Mesenchymal stem cell (in vitro differentiated cells and primary cell): ENCODE measurements at regions not wholly inside any gene's neighbourhood (a gene's known extent, or its start where the extent isn't known, plus 50 kb on each side); places are given as distances from the start of the nearest gene placed in this dataset.

ENCODE experiments used
- DNase-seq: peaks from one replicate; pipeline ENCODE4 v3.0.0-alpha.2; 2013
- H2AFZ ChIP-seq: one replicate; pipeline ENCODE4 v1.6.1; 2013; ENCODE audit warnings: low read depth, mild to moderate bottlenecking, control low read depth, inconsistent platforms, low read length, moderate library complexity
- H2AK5ac ChIP-seq: 2 replicates; pipeline ENCODE4 v1.6.1; 2013; ENCODE audit warnings: low read length, moderate library complexity, mild to moderate bottlenecking, inconsistent platforms; ENCODE audit not compliant: severe bottlenecking
- H2BK120ac ChIP-seq: one replicate; pipeline ENCODE4 v1.6.1; 2013; ENCODE audit warnings: low read depth, mild to moderate bottlenecking, inconsistent platforms, low read length, moderate library complexity
- H2BK12ac ChIP-seq, 2 experiments: one replicate each; pipeline ENCODE4 v1.6.1; 2013; ENCODE audit warnings: inconsistent platforms in 2 of 2, low read length in 2 of 2, mild to moderate bottlenecking in 2 of 2, moderate library complexity in 2 of 2, control low read depth in 1 of 2
- H2BK15ac ChIP-seq: one replicate; pipeline ENCODE4 v1.6.1; 2013; ENCODE audit warnings: mild to moderate bottlenecking, low read depth, inconsistent platforms; ENCODE audit not compliant: poor library complexity, severe bottlenecking
- H2BK5ac ChIP-seq: 2 replicates; pipeline ENCODE4 v1.6.1; 2013; ENCODE audit warnings: low read depth, mild to moderate bottlenecking, low read length, control low read depth, inconsistent platforms; ENCODE audit not compliant: poor library complexity, severe bottlenecking
- H3K14ac ChIP-seq, 2 experiments: one replicate each; pipeline ENCODE4 v1.6.1; 2013; ENCODE audit warnings: inconsistent platforms in 2 of 2, low read length in 2 of 2, control low read depth in 1 of 2, mild to moderate bottlenecking in 1 of 2, moderate library complexity in 1 of 2
- H3K18ac ChIP-seq, 2 experiments: one replicate each; pipeline ENCODE4 v1.6.1; 2013; ENCODE audit warnings: inconsistent platforms in 2 of 2, low read length in 2 of 2, control low read depth in 1 of 2, low read depth in 1 of 2, mild to moderate bottlenecking in 1 of 2
- H3K23ac ChIP-seq, 2 experiments: one replicate each; pipeline ENCODE4 v1.6.1; 2013; ENCODE audit warnings: inconsistent platforms in 2 of 2, low read length in 2 of 2, mild to moderate bottlenecking in 2 of 2, moderate library complexity in 2 of 2, control low read depth in 1 of 2
- H3K27ac ChIP-seq: 2 replicates; pipeline ENCODE4 v1.5.1; 2013; ENCODE audit warnings: mild to moderate bottlenecking, moderate library complexity, low read length, control low read depth, inconsistent platforms; ENCODE audit not compliant: poor library complexity, severe bottlenecking
- H3K27me3 ChIP-seq, 2 experiments: 2 replicates each; pipeline versions ENCODE4 v1.6.1 to v1.7.0; 2013; ENCODE audit warnings: low read length in 2 of 2, mild to moderate bottlenecking in 2 of 2, moderate library complexity in 2 of 2, control low read depth in 1 of 2, inconsistent platforms in 1 of 2; ENCODE audit not compliant: control insufficient read depth in 1 of 2, insufficient read depth in 1 of 2
- H3K36me3 ChIP-seq, 2 experiments: 2 replicates each; pipeline versions ENCODE4 v1.6.1 to v1.7.0; 2013; ENCODE audit warnings: low read length in 2 of 2, control low read depth in 1 of 2, inconsistent platforms in 1 of 2, low read depth in 1 of 2, mild to moderate bottlenecking in 1 of 2; ENCODE audit not compliant: insufficient read depth in 2 of 2, control insufficient read depth in 1 of 2
- H3K4ac ChIP-seq, 2 experiments: one replicate each; pipeline ENCODE4 v1.6.1; 2013; ENCODE audit warnings: inconsistent platforms in 2 of 2, low read length in 2 of 2, mild to moderate bottlenecking in 2 of 2, moderate library complexity in 2 of 2, control low read depth in 1 of 2, low read depth in 1 of 2
- H3K4me1 ChIP-seq: 2 replicates; pipeline ENCODE4 v1.6.1; 2013; ENCODE audit warnings: low read depth, low read length, control low read depth; ENCODE audit not compliant: control insufficient read depth, insufficient read depth
- H3K4me2 ChIP-seq: 2 replicates; pipeline ENCODE4 v1.6.1; 2013; ENCODE audit warnings: low read length, mild to moderate bottlenecking, inconsistent platforms; ENCODE audit not compliant: poor library complexity, severe bottlenecking
- H3K4me3 ChIP-seq, 2 experiments: 2 replicates each; pipeline versions ENCODE4 v1.5.1 to v1.7.0; 2013; ENCODE audit warnings: low read length in 2 of 2, mild to moderate bottlenecking in 2 of 2, control low read depth in 1 of 2, low read depth in 1 of 2; ENCODE audit not compliant: insufficient read depth in 1 of 2
- H3K79me1 ChIP-seq: replicated peaks from 2 replicates; pipeline ENCODE4 v1.6.1; 2013; ENCODE audit warnings: mild to moderate bottlenecking, control low read depth, low read length, inconsistent platforms; ENCODE audit not compliant: poor library complexity, severe bottlenecking
- H3K9ac ChIP-seq: 2 replicates; pipeline ENCODE4 v1.7.0; 2013; ENCODE audit warnings: mild to moderate bottlenecking, low read length, moderate library complexity
- H3K9me3 ChIP-seq: 2 replicates; pipeline ENCODE4 v1.7.0; 2013; ENCODE audit warnings: mild to moderate bottlenecking, low read length; ENCODE audit not compliant: control insufficient read depth
- H4K8ac ChIP-seq: one replicate; pipeline ENCODE4 v1.6.1; 2013; ENCODE audit warnings: inconsistent platforms, mild to moderate bottlenecking, low read length, moderate library complexity
- H4K91ac ChIP-seq: one replicate; pipeline ENCODE4 v1.6.1; 2013; ENCODE audit warnings: mild to moderate bottlenecking, low read length, inconsistent platforms
- WGBS: methylation state at CpG from one replicate; pipeline ENCODE4 v1.1.7; 2013; ENCODE audit warnings: mixed read lengths; 5-methylcytosine and 5-hydroxymethylcytosine counted together

- Histone ChIP-seq H3K9ac (peak overlapping the region; percentile 47), H4K91ac (no peak overlapping the region), H3K4ac (no peak overlapping the region), H3K4me2 (no peak overlapping the region), H2BK12ac (no peak overlapping the region), H3K27ac (no peak overlapping the region), H4K8ac (no peak overlapping the region), H3K4me1 (no peaks in the 10 kb centered on the region), H3K4me3 (no peak overlapping the region), H3K14ac (no peak overlapping the region), H2BK15ac (no peak overlapping the region), H3K9me3 (no peaks in the 10 kb centered on the region), H2AFZ (no peak overlapping the region), H2BK120ac (no peak overlapping the region), H2AK5ac (no peak overlapping the region), H3K23ac (no peak overlapping the region), H3K79me1 (no peaks in the 10 kb centered on the region), H3K18ac (peak overlapping the region in 1 of 2 experiments; percentile 4), H2BK5ac (no peak overlapping the region), H3K36me3 (no peaks in the 10 kb centered on the region), H3K27me3 (no peaks in the 10 kb centered on the region)
- WGBS, result no CpG with 5 or more reads among the region's 2 CpGs
- peak; percentile 36 for DNase-seq
Observed at GRCh38 chr16:64012166-64012565, 1109.7 kb downstream of the CDH11 start.

- H2BK15ac ChIP-seq, result no peak overlapping the region
- H2AK5ac ChIP-seq, result no peak overlapping the region
- WGBS, result 86% methylated on average over 2 of the region's 2 CpGs
- H3K14ac ChIP-seq, result no peak overlapping the region
- no peaks in the 10 kb centered on the region for H3K4me1 ChIP-seq
- H2BK5ac ChIP-seq, result no peak overlapping the region
- no peak overlapping the region for H3K9ac ChIP-seq
- no peak overlapping the region for H4K91ac ChIP-seq
- no peak overlapping the region for H3K18ac ChIP-seq
- H3K4ac ChIP-seq, result no peak overlapping the region
- H3K4me2 ChIP-seq, result no peak overlapping the region
- no peaks in the 10 kb centered on the region for H3K79me1 ChIP-seq
- H3K9me3 ChIP-seq, result no peaks in the 10 kb centered on the region
- H2AFZ ChIP-seq, result no peak overlapping the region
- H2BK120ac ChIP-seq, result no peak overlapping the region
- no peaks in the 10 kb centered on the region for H3K27me3 ChIP-seq
- H4K8ac ChIP-seq, result no peak overlapping the region
- no peak overlapping the region for H3K23ac ChIP-seq
- no peak overlapping the region for H3K27ac ChIP-seq
- no peaks in the 10 kb centered on the region for H3K36me3 ChIP-seq
- H2BK12ac ChIP-seq, result no peak overlapping the region
- no peak for DNase-seq
- H3K4me3 ChIP-seq, result no peak overlapping the region
Observed at GRCh38 chr16:64011650-64012049, 1110.2 kb downstream of the CDH11 start.

GRCh38 chr16:64008131-64008530, 1113.7 kb downstream of the CDH11 start:
- Histone ChIP-seq H2BK12ac (no peak overlapping the region), H3K4me1 (no peaks in the 10 kb centered on the region), H3K4ac (no peak overlapping the region), H3K36me3 (no peaks in the 10 kb centered on the region), H3K79me1 (no peaks in the 10 kb centered on the region), H2BK15ac (no peak overlapping the region), H3K27ac (no peak overlapping the region), H2AK5ac (no peak overlapping the region), H2BK120ac (no peak overlapping the region), H3K9ac (no peak overlapping the region), H3K27me3 (no peaks in the 10 kb centered on the region), H3K14ac (no peak overlapping the region), H2AFZ (no peak overlapping the region), H3K9me3 (no peaks in the 10 kb centered on the region), H3K4me3 (no peak overlapping the region), H3K23ac (no peak overlapping the region), H2BK5ac (no peak overlapping the region), H3K4me2 (no peak overlapping the region), H3K18ac (no peak overlapping the region), H4K91ac (no peak overlapping the region), H4K8ac (no peak overlapping the region)
- no peak for DNase-seq
- 91% methylated on average over 1 of the region's 2 CpGs for WGBS

GRCh38 chr16:64004116-64004515, 1117.7 kb downstream of the CDH11 start:
- Histone ChIP-seq H3K14ac (no peak overlapping the region), H3K23ac (no peak overlapping the region), H2BK5ac (no peak overlapping the region), H3K4me2 (no peak overlapping the region), H2AFZ (no peak overlapping the region), H2BK15ac (no peak overlapping the region), H3K4ac (no peak overlapping the region), H4K91ac (no peak overlapping the region), H2BK120ac (no peak overlapping the region), H4K8ac (no peak overlapping the region), H3K18ac (no peak overlapping the region), H3K27me3 (no peaks in the 10 kb centered on the region), H3K27ac (no peak overlapping the region), H3K79me1 (no peaks in the 10 kb centered on the region), H2AK5ac (no peak overlapping the region), H2BK12ac (no peak overlapping the region), H3K9me3 (no peaks in the 10 kb centered on the region), H3K4me3 (no peak overlapping the region), H3K9ac (no peak overlapping the region), H3K36me3 (no peaks in the 10 kb centered on the region), H3K4me1 (no peaks in the 10 kb centered on the region)
- no peak for DNase-seq
- no CpG with 5 or more reads among the region's 1 CpG for WGBS
